Osteoblast (primary cell): ENCODE measurements at regions not wholly inside any gene's neighbourhood (a gene's known extent, or its start where the extent isn't known, plus 50 kb on each side); places are given as distances from the start of the nearest gene placed in this dataset.

Experiments
- DNase-seq: peaks from one replicate; pipeline ENCODE4 v3.0.0; 2011; ENCODE audit warnings: low spot score, mixed read lengths; ENCODE audit not compliant: insufficient read length; ENCODE audit errors: missing footprints
- H2AFZ ChIP-seq: 2 replicates; pipeline ENCODE4 v1.6.0; 2011; ENCODE audit warnings: mild to moderate bottlenecking, low read length
- H3K27ac ChIP-seq: 2 replicates; pipeline ENCODE4 v1.5.1; 2011; ENCODE audit warnings: mild to moderate bottlenecking, low read depth, low read length, moderate library complexity
- H3K27me3 ChIP-seq: 2 replicates; pipeline ENCODE4 v1.6.0; 2012; ENCODE audit warnings: mild to moderate bottlenecking, control low read depth, inconsistent platforms, low read length, moderate library complexity; ENCODE audit not compliant: insufficient read depth
- H3K36me3 ChIP-seq: 2 replicates; pipeline ENCODE4 v1.5.1; 2011; ENCODE audit warnings: mild to moderate bottlenecking, low read length, control low read depth, moderate library complexity; ENCODE audit not compliant: insufficient read depth
- H3K4me1 ChIP-seq: 2 replicates; pipeline ENCODE4 v1.5.1; 2011; ENCODE audit warnings: mild to moderate bottlenecking, low read length, control low read depth, moderate library complexity; ENCODE audit not compliant: insufficient read depth
- H3K4me2 ChIP-seq: 2 replicates; pipeline ENCODE4 v1.6.0; 2011; ENCODE audit warnings: mild to moderate bottlenecking, low read length; ENCODE audit not compliant: insufficient read depth
- H3K4me3 ChIP-seq: fragments of 200-600 bp; sonication (generic); 3 replicates; pipeline ENCODE4 v1.5.1; 2012; ENCODE audit warnings: mild to moderate bottlenecking, low read length, inconsistent platforms; ENCODE audit not compliant: insufficient read depth
- H3K79me2 ChIP-seq: 2 replicates; pipeline ENCODE4 v1.6.0; 2012; ENCODE audit warnings: mild to moderate bottlenecking, low read length, control low read depth, inconsistent platforms; ENCODE audit not compliant: insufficient read depth
- H3K9me3 ChIP-seq: 2 replicates; pipeline ENCODE4 v1.5.1; 2011; ENCODE audit warnings: low read depth, low read length, control low read depth
- H4K20me1 ChIP-seq: 2 replicates; pipeline ENCODE4 v1.6.0; 2012; ENCODE audit warnings: mild to moderate bottlenecking, low read length, control low read depth; ENCODE audit not compliant: insufficient read depth
- CTCF ChIP-seq: IDR thresholded peaks from 2 replicates; pipeline ENCODE4 v1.5.1; 2011; ENCODE audit warnings: mild to moderate bottlenecking, low read depth, low read length, moderate library complexity; ENCODE audit errors: extremely low read depth

GRCh38 chr2:41694536-41695049, 353.2 kb upstream of the PKDCC start:
- Histone ChIP-seq H3K36me3 (no peaks in the 10 kb centered on the region), H2AFZ (no peak overlapping the region), H3K27ac (no peak overlapping the region), H3K27me3 (no peaks in the 10 kb centered on the region), H3K9me3 (no peaks in the 10 kb centered on the region), H3K4me3 (no peak overlapping the region), H3K4me1 (no peaks in the 10 kb centered on the region), H3K79me2 (no peaks in the 10 kb centered on the region), H3K4me2 (no peak overlapping the region), H4K20me1 (no peaks in the 10 kb centered on the region)
- peak; percentile 56 for DNase-seq
- no peak for TF ChIP-seq CTCF

GRCh38 chr2:41695198-41696113, 352.4 kb upstream of the PKDCC start:
- no peaks in the 10 kb centered on the region for H3K79me2 ChIP-seq
- H4K20me1 ChIP-seq, result no peaks in the 10 kb centered on the region
- no peak overlapping the region for H3K4me2 ChIP-seq
- H3K9me3 ChIP-seq, result no peaks in the 10 kb centered on the region
- no peak overlapping the region for H2AFZ ChIP-seq
- no peak overlapping the region for H3K27ac ChIP-seq
- H3K4me3 ChIP-seq, result no peak overlapping the region
- no peaks in the 10 kb centered on the region for H3K4me1 ChIP-seq
- no peaks in the 10 kb centered on the region for H3K27me3 ChIP-seq
- no peaks in the 10 kb centered on the region for H3K36me3 ChIP-seq
- peak; percentile 26 for TF ChIP-seq CTCF
- DNase-seq, result no peak

- Histone ChIP-seq H4K20me1 (no peaks in the 10 kb centered on the region), H2AFZ (no peak overlapping the region), H3K4me2 (no peak overlapping the region), H3K4me1 (no peaks in the 10 kb centered on the region), H3K27me3 (no peaks in the 10 kb centered on the region), H3K36me3 (no peaks in the 10 kb centered on the region), H3K9me3 (no peaks in the 10 kb centered on the region), H3K79me2 (no peaks in the 10 kb centered on the region), H3K27ac (no peak overlapping the region), H3K4me3 (no peak overlapping the region)
- no peak for TF ChIP-seq CTCF
- no peak for DNase-seq
Measured at GRCh38 chr2:41697389-41697788, 350.4 kb upstream of the PKDCC start.

- peak overlapping the region; percentile 52 for H3K4me2 ChIP-seq
- peak overlapping the region; percentile 33 for H3K4me3 ChIP-seq
- peak; percentile 56 for DNase-seq
Measured at GRCh38 chr2:41698678-41699422, 349.0 kb upstream of the PKDCC start.

More at GRCh38 chr2:41698678-41699422, 349.0 kb upstream of the PKDCC start:
- H3K36me3 ChIP-seq, result no peaks in the 10 kb centered on the region
- no peak overlapping the region for H3K27ac ChIP-seq
- no peaks in the 10 kb centered on the region for H4K20me1 ChIP-seq
- H3K9me3 ChIP-seq, result no peaks in the 10 kb centered on the region
- H3K27me3 ChIP-seq, result no peaks in the 10 kb centered on the region
- no peaks in the 10 kb centered on the region for H3K79me2 ChIP-seq
- peak; percentile 77 for TF ChIP-seq CTCF
- no peaks in the 10 kb centered on the region for H3K4me1 ChIP-seq
- H2AFZ ChIP-seq, result peak overlapping the region; percentile 57
